ENCODE measurements at regions not wholly inside any gene's neighbourhood (a gene's known extent, or its start where the extent isn't known, plus 50 kb on each side); places are given as distances from the start of the nearest gene placed in this dataset.
"Not testable (repeated sequence)": the region's sequence is repeated elsewhere in the genome, so short reads cannot be mapped to it uniquely, and the experiment has no call there.

GRCh38 chr3:28994161-28994905 is 286.5 kb upstream of the RBMS3 start:
- CTCF ChIA-PET, result no interaction called here
- POLR2A ChIA-PET, result no interaction called here

GRCh38 chr3:29004885-29005599 is 275.8 kb upstream of the RBMS3 start:
- CTCF ChIA-PET, result no interaction called here
- POLR2A ChIA-PET, result no interaction called here

- ChIA-PET CTCF (no interaction called here), POLR2A (no interaction called here)
Observed at GRCh38 chr3:29005862-29006261, 275.0 kb upstream of the RBMS3 start.

- POLR2A ChIA-PET, result no interaction called here
Observed at GRCh38 chr3:29011441-29011840, 269.4 kb upstream of the RBMS3 start.

GRCh38 chr3:29011966-29012365 is 268.9 kb upstream of the RBMS3 start:
- POLR2A ChIA-PET, result no interaction called here

More at GRCh38 chr3:29011441-29011840, 269.4 kb upstream of the RBMS3 start:
- CTCF ChIA-PET, result no interaction called here

GRCh38 chr3:29022976-29023375 is 257.9 kb upstream of the RBMS3 start:
- POLR2A ChIA-PET, result no interaction called here
- CTCF ChIA-PET, result no interaction called here

More at GRCh38 chr3:29011966-29012365, 268.9 kb upstream of the RBMS3 start:
- CTCF ChIA-PET, result no interaction called here

- ChIA-PET POLR2A (no interaction called here), CTCF (no interaction called here)
Observed at GRCh38 chr3:29026286-29026685, 254.6 kb upstream of the RBMS3 start.

- POLR2A ChIA-PET, result no interaction called here
- CTCF ChIA-PET, result no interaction called here
Observed at GRCh38 chr3:29026959-29027358, 253.9 kb upstream of the RBMS3 start.

- POLR2A ChIA-PET, result not testable (repeated sequence)
- CTCF ChIA-PET, result interaction anchor here (0.7 kb wide), 1 partner anchor 285 kb away, joined by 3 read pairs; no protein-coding TSS in a partner anchor
Observed at GRCh38 chr3:29031175-29031574, 249.7 kb upstream of the RBMS3 start.

- POLR2A ChIA-PET, result no interaction called here
- CTCF ChIA-PET, result no interaction called here
Observed at GRCh38 chr3:29033511-29033910, 247.4 kb upstream of the RBMS3 start.

- ChIA-PET CTCF (no interaction called here), POLR2A (no interaction called here)
Observed at GRCh38 chr3:29050155-29050554, 230.7 kb upstream of the RBMS3 start.

- POLR2A ChIA-PET, result no interaction called here
- CTCF ChIA-PET, result no interaction called here
Observed at GRCh38 chr3:29057326-29057725, 223.5 kb upstream of the RBMS3 start.

GRCh38 chr3:29064085-29064484 is 216.8 kb upstream of the RBMS3 start:
- ChIA-PET CTCF (no interaction called here), POLR2A (no interaction called here)

GRCh38 chr3:29065211-29065785 is 215.6 kb upstream of the RBMS3 start:
- ChIA-PET POLR2A (no interaction called here), CTCF (no interaction called here)

- CTCF ChIA-PET, result no interaction called here
Observed at GRCh38 chr3:29067007-29067406, 213.9 kb upstream of the RBMS3 start.

GRCh38 chr3:29070959-29071634 is 209.8 kb upstream of the RBMS3 start:
- POLR2A ChIA-PET, result no interaction called here

More at GRCh38 chr3:29067007-29067406, 213.9 kb upstream of the RBMS3 start:
- POLR2A ChIA-PET, result no interaction called here

GRCh38 chr3:29072611-29073010 is 208.3 kb upstream of the RBMS3 start:
- POLR2A ChIA-PET, result no interaction called here
- CTCF ChIA-PET, result no interaction called here

More at GRCh38 chr3:29070959-29071634, 209.8 kb upstream of the RBMS3 start:
- CTCF ChIA-PET, result no interaction called here

- ChIA-PET CTCF (no interaction called here), POLR2A (no interaction called here)
Observed at GRCh38 chr3:29077356-29077755, 203.5 kb upstream of the RBMS3 start.

GRCh38 chr3:29079358-29079757 is 201.5 kb upstream of the RBMS3 start:
- CTCF ChIA-PET, result no interaction called here
- POLR2A ChIA-PET, result no interaction called here

- ChIA-PET CTCF (no interaction called here), POLR2A (no interaction called here)
Observed at GRCh38 chr3:29080967-29081366, 199.9 kb upstream of the RBMS3 start.

GRCh38 chr3:29083081-29083480 is 197.8 kb upstream of the RBMS3 start:
- ChIA-PET CTCF (no interaction called here), POLR2A (no interaction called here)
